ENCODE measurements at regions not wholly inside any gene's neighbourhood (a gene's known extent, or its start where the extent isn't known, plus 50 kb on each side); places are given as distances from the start of the nearest gene placed in this dataset.

- TF ChIP-seq, protein P1, sequence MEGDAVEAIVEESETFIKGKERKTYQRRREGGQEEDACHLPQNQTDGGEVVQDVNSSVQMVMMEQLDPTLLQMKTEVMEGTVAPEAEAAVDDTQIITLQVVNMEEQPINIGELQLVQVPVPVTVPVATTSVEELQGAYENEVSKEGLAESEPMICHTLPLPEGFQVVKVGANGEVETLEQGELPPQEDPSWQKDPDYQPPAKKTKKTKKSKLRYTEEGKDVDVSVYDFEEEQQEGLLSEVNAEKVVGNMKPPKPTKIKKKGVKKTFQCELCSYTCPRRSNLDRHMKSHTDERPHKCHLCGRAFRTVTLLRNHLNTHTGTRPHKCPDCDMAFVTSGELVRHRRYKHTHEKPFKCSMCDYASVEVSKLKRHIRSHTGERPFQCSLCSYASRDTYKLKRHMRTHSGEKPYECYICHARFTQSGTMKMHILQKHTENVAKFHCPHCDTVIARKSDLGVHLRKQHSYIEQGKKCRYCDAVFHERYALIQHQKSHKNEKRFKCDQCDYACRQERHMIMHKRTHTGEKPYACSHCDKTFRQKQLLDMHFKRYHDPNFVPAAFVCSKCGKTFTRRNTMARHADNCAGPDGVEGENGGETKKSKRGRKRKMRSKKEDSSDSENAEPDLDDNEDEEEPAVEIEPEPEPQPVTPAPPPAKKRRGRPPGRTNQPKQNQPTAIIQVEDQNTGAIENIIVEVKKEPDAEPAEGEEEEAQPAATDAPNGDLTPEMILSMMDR (IDR thresholded peaks at IDR 0.05; ENCODE audit: insufficient read depth, low read depth, low read length), result no peak
- TF ChIP-seq EZH2 (IDR thresholded peaks at IDR 0.05; ENCODE audit: insufficient read depth, low read length), result no peak
Observed at GRCh38 chr2:14902953-14903352, 270.4 kb downstream of the LRATD1 start.
